ENCODE measurements at regions not wholly inside any gene's neighbourhood (a gene's known extent, or its start where the extent isn't known, plus 50 kb on each side); places are given as distances from the start of the nearest gene placed in this dataset.

DNA sequence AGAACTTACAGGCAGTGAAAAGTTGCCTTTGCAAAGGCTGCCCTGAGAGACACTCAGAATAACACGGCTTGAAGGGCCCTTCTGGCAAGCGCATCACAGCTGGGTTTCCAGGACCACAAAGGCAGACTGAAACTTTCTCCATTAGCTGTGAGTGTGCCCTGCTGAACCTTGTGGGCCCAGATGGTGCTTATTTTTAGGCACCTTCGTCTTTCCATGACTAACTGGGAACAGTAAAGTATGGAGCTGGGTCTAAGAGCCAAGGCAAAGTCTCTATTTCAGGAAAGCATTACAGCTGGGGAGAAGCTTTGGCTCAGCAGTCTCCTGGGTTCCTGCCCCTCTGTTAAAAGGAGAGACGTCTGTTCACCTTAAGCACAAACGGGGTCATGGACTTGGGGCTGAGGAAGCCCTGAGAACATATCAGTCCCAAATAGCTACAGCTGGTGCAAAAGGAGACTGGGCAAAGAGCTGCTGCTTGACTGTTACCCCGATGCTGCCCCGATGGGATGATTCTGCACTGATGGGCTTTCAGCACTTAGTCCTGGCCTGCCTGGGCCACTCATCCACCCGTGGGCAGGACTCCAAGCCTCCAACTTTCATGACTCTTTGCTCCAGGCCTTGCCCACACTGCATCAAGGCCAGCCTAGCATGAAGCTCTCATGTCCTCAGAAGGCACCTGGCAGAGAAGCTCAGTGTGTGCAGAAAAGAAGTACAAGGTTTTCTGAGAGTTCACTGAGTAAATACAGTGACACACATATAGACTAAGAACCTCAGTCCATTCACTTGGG lies 248.3 kb downstream of the PHLDA1 start:
- intact Hi-C loops (cut with micrococcal nuclease), result no loop called here
- Mint-ChIP-seq H3K27ac (no peak overlapping the region), H3K4me1 (ENCODE audit: low read depth) (no peaks in the 10 kb centered on the region), H3K36me3 (ENCODE audit: low read depth) (no peaks in the 10 kb centered on the region), H3K9me3 (no peaks in the 10 kb centered on the region), H3K27me3 (no peaks in the 10 kb centered on the region), H3K4me3 (no peak overlapping the region)

- H3K27me3 Mint-ChIP-seq, result peaks cover 1% of the 10 kb centered on the region
These were observed 249.5 kb downstream of the PHLDA1 start for GRCh38 chr12:75782069-75782581.

GRCh38 chr12:75781532-75782046 lies 250.0 kb downstream of the PHLDA1 start:
- Mint-ChIP-seq H3K9me3 (no peaks in the 10 kb centered on the region), H3K4me1 (ENCODE audit: low read depth) (no peaks in the 10 kb centered on the region), H3K27me3 (peaks cover 1% of the 10 kb centered on the region), H3K27ac (no peak overlapping the region), H3K36me3 (ENCODE audit: low read depth) (no peaks in the 10 kb centered on the region), H3K4me3 (no peak overlapping the region)
- intact Hi-C loops (cut with micrococcal nuclease), result no loop called here

More at GRCh38 chr12:75782069-75782581, 249.5 kb downstream of the PHLDA1 start:
- intact Hi-C loops (cut with micrococcal nuclease), result no loop called here
- no peaks in the 10 kb centered on the region for H3K4me1 Mint-ChIP-seq (ENCODE audit: low read depth)
- no peak overlapping the region for H3K4me3 Mint-ChIP-seq
- no peaks in the 10 kb centered on the region for H3K36me3 Mint-ChIP-seq (ENCODE audit: low read depth)
- H3K9me3 Mint-ChIP-seq, result no peaks in the 10 kb centered on the region
- no peak overlapping the region for H3K27ac Mint-ChIP-seq

DNA sequence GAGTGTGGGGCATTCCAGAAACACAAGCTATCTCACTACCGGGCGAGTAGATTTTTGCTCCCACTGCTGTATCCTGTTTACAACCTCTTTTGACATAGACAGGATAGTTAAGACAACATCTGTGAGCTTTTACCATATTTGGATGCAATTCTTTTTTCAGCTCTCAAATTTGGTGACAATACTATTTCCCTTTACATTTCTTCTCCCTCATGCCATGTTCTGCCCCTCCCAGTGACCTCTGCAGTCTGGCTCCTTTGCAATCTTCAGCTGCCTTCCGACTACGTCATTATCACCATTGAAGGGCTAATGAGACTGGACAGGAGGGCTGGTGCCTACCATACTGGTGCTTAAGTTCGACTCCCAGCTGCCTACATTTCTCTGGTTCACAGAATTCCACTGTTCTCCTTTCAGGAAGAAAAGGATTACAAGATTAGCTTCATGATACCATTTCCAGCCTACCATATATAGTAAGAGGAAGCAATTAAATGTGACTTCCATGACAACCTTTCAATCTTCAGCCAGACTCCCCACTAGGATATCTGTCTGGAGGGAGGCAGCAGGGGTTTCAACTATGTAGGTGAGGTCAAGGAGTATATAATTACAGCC lies 251.6 kb downstream of the PHLDA1 start:
- intact Hi-C loops (cut with micrococcal nuclease), result no loop called here
- Mint-ChIP-seq H3K27me3 (peaks cover 3% of the 10 kb centered on the region), H3K4me3 (no peak overlapping the region), H3K9me3 (no peaks in the 10 kb centered on the region), H3K4me1 (ENCODE audit: low read depth) (no peaks in the 10 kb centered on the region), H3K36me3 (ENCODE audit: low read depth) (no peaks in the 10 kb centered on the region), H3K27ac (no peak overlapping the region)

GRCh38 chr12:75774261-75775052 lies 257.1 kb downstream of the PHLDA1 start:
- intact Hi-C loops (cut with micrococcal nuclease), result no loop called here
- Mint-ChIP-seq H3K27me3 (peaks cover 5% of the 10 kb centered on the region), H3K4me1 (ENCODE audit: low read depth) (no peaks in the 10 kb centered on the region), H3K27ac (no peak overlapping the region), H3K4me3 (no peak overlapping the region), H3K9me3 (no peaks in the 10 kb centered on the region), H3K36me3 (ENCODE audit: low read depth) (no peaks in the 10 kb centered on the region)

GRCh38 chr12:75773377-75773776 lies 258.2 kb downstream of the PHLDA1 start:
- H3K36me3 Mint-ChIP-seq (ENCODE audit: low read depth), result no peaks in the 10 kb centered on the region
- no peaks in the 10 kb centered on the region for H3K4me1 Mint-ChIP-seq (ENCODE audit: low read depth)
- no peak overlapping the region for H3K4me3 Mint-ChIP-seq
- peaks cover 5% of the 10 kb centered on the region for H3K27me3 Mint-ChIP-seq
- intact Hi-C loops (cut with micrococcal nuclease), result no loop called here
- H3K9me3 Mint-ChIP-seq, result no peaks in the 10 kb centered on the region
- H3K27ac Mint-ChIP-seq, result no peak overlapping the region

- no peak overlapping the region for H3K4me3 Mint-ChIP-seq
- no peaks in the 10 kb centered on the region for H3K4me1 Mint-ChIP-seq (ENCODE audit: low read depth)
- H3K27me3 Mint-ChIP-seq, result peaks cover 3% of the 10 kb centered on the region
- no peaks in the 10 kb centered on the region for H3K9me3 Mint-ChIP-seq
- H3K27ac Mint-ChIP-seq, result no peak overlapping the region
- intact Hi-C loops (cut with micrococcal nuclease), result no loop called here
- no peaks in the 10 kb centered on the region for H3K36me3 Mint-ChIP-seq (ENCODE audit: low read depth)
These were observed 259.6 kb upstream of the KRR1 start for GRCh38 chr12:75771023-75771422.

GRCh38 chr12:75767957-75768356 lies 256.5 kb upstream of the KRR1 start:
- peaks cover 3% of the 10 kb centered on the region for H3K27me3 Mint-ChIP-seq
- H3K36me3 Mint-ChIP-seq (ENCODE audit: low read depth), result no peaks in the 10 kb centered on the region
- no peaks in the 10 kb centered on the region for H3K9me3 Mint-ChIP-seq
- H3K4me1 Mint-ChIP-seq (ENCODE audit: low read depth), result no peaks in the 10 kb centered on the region
- H3K27ac Mint-ChIP-seq, result no peak overlapping the region
- intact Hi-C loops (cut with micrococcal nuclease), result no loop called here
- no peak overlapping the region for H3K4me3 Mint-ChIP-seq

GRCh38 chr12:75766263-75767160 lies 255.1 kb upstream of the KRR1 start:
- Mint-ChIP-seq H3K27ac (no peak overlapping the region), H3K36me3 (ENCODE audit: low read depth) (no peaks in the 10 kb centered on the region), H3K4me1 (ENCODE audit: low read depth) (no peaks in the 10 kb centered on the region), H3K9me3 (no peaks in the 10 kb centered on the region), H3K4me3 (no peak overlapping the region), H3K27me3 (no peaks in the 10 kb centered on the region)
- intact Hi-C loops (cut with micrococcal nuclease), result no loop called here

GRCh38 chr12:75765170-75766059 lies 254.0 kb upstream of the KRR1 start:
- no peaks in the 10 kb centered on the region for H3K9me3 Mint-ChIP-seq
- H3K36me3 Mint-ChIP-seq (ENCODE audit: low read depth), result no peaks in the 10 kb centered on the region
- intact Hi-C loops (cut with micrococcal nuclease), result no loop called here
- no peak overlapping the region for H3K27ac Mint-ChIP-seq
- no peak overlapping the region for H3K4me3 Mint-ChIP-seq
- H3K4me1 Mint-ChIP-seq (ENCODE audit: low read depth), result no peaks in the 10 kb centered on the region
- H3K27me3 Mint-ChIP-seq, result no peaks in the 10 kb centered on the region

DNA sequence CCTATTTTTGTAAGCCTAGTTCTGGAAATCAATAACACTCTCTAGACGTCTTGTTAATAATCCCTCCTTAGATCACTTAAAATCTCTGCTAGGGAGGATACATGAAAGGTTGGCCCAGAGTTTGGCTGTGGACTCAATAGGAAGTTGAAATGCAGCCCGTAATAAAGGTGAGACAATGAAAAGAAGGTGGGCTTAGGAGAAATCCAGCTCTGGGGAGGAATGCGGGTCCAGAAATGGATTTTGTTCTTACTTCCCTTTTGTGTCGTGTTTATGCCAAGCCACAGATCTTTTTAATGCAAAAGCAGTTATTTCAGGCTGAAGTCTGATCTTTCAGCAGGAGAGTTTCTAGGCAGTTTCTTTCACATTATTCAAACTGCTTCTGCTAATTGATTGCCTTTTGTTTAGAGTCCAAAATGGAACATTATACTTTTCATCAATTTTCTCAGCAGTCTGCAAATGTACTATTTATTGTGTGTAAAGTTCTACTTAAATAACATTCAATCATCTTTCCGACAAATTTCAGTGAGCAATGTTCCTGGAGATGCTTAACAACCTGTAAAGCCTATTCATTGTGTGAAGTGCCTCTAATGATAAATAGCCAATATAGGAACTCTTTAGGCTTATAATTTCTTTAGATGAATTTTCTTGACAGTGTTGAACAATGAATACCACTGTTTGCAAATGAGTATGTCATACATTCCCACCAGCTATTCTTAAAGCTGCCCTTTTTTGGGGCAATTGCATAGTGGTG lies 252.9 kb upstream of the KRR1 start:
- Mint-ChIP-seq H3K27ac (no peak overlapping the region), H3K9me3 (no peaks in the 10 kb centered on the region), H3K4me1 (ENCODE audit: low read depth) (no peaks in the 10 kb centered on the region), H3K27me3 (no peaks in the 10 kb centered on the region), H3K4me3 (no peak overlapping the region), H3K36me3 (ENCODE audit: low read depth) (no peaks in the 10 kb centered on the region)
- intact Hi-C loops (cut with micrococcal nuclease), result no loop called here
